HG03175 (cell line): ENCODE measurements at regions not wholly inside any gene's neighbourhood (a gene's known extent, or its start where the extent isn't known, plus 50 kb on each side); places are given as distances from the start of the nearest gene placed in this dataset.
"Not testable (repeated sequence)": the region's sequence is repeated elsewhere in the genome, so short reads cannot be mapped to it uniquely, and the experiment has no call there.

Experiments
- ATAC-seq: cut with Tn5 transposase; IDR thresholded peaks from one replicate; pipeline ENCODE4 v1.9.1; 2021; ENCODE audit warnings: mild to moderate bottlenecking, moderate library complexity; ENCODE audit not compliant: unreplicated experiment

DNA sequence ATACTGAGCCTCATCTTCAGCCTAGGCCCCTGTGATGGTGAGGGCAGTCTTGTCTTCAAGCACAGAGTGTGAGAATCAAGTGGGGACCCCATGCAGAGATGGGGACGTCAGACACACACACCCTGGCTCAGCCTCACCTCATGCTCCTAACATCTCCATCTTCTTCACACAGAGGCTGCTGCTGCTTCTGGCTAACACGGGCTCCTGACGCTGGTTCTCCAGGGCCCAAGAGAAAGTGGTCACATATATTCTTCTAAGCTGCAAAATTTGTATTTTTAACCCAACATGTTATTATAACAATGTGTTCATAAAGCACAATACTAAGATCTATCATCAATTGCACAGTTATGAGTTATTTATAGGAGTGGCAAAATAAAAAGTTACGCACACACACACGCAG, 101.2 kb downstream of the VPREB1 start:
- ATAC-seq, result no peak

DNA sequence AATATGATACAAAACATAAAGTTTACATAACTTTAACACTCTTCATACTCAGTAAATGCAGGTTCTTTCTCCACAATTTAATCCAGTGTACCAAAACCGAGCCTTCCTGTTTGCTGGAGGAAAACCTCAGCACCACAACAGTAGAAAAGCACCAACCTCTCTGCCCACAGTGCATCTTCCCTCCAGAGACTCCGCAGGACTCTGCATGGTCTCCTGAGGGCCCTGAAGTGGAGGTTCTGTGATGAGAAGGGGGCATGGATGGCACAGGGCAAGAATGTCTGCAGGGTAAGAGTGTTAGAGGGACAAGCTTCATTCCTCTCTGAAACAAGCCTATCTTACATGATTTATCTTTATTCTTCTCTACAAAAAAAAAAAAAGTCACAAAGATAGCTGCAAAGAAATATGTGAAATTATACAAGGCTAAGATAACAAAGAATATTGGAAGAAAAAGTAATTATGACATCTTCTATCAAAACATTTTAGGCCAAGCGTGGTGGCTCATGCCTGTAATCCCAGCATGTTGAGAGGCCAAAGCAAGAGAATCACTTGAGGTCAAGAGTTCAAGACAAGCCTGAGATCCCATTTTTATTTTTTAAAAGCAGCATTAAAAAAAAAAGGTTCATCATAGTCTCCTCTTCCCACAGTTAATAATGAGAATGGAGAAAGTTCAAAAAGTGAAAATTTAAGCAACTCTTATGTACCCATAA, 102.0 kb downstream of the VPREB1 start:
- ATAC-seq, result no peak

DNA sequence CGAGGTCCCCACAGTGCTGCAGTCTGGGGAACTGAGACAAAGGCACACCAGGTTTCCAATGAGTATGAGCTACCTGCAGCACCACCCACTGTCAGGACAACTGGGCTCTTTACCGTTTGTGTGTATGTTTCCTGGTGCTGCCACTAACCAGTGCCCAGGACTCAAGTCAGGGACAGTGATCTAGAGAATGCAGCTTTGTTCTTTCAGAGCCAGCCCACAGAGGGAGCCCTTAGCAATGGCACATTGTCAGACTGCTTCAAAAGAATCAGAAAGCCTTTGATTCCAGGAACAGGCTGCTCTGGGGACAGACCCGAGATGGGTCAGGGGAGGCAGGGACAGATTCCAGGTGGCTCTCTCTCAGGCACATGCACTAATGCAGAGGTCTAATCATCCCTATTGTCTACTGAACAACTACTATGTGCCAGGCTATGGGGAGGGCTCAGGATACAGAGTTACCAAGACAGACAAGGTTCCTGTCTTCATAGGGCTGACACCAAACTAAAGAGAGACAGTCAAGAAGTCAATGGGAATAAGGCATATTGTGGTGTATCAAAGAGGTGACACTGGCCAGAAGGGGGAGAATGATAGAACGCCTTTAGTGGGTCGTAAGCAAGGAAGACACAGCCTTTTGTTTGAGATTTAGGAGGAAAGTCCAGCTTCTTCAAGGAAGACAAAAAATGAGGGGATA, 103.7 kb downstream of the VPREB1 start:
- ATAC-seq, result no peak

DNA sequence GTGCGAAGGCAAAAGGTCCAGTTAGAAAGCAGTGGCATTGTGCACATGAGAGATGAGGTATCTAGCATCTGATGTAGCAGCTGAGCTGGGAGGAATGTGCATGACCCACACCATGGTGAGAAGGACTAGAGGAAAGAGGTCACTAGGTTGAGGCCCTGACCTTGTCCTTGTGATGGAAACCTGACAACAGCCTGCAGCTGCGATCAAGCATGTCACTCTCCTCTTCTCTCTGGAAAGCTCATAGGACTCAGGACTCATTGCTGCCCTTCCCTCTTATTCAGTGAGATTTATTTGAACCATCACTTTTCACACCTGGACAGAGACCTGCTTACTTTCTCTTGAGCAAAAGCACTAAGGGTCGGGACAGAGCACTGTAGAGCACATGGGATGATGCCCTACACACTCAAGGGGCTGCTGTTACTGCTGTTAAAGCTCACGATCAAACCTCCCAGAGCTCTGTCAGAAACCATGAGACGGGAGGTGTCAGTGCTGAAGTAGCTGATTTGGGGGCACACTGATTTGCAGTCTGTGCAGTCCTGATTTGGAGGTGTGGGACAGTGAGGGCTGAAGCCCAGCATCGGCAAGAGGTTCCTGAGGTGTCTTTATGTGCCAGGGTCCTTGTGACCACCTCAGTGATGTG, 104.3 kb downstream of the VPREB1 start:
- ATAC-seq, result no peak

DNA sequence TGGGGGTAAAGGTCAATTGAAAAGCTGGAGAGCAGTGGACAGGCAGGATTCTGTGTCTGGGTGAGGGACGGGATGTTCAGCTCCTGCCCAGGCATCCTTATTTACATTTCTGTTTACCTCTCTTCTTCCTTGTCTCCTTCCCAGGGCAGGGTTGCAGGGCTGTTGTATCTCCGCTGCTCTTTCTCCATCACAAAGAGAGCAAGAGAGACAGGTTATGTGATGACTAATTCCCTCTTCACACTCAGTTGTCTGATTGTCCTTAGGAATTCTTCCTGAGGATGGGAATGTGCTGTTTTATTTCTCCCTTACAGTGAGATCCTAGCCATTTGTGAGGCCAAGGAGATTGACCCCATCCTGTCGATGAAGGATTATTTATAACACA, 104.9 kb downstream of the VPREB1 start:
- ATAC-seq, result no peak

DNA sequence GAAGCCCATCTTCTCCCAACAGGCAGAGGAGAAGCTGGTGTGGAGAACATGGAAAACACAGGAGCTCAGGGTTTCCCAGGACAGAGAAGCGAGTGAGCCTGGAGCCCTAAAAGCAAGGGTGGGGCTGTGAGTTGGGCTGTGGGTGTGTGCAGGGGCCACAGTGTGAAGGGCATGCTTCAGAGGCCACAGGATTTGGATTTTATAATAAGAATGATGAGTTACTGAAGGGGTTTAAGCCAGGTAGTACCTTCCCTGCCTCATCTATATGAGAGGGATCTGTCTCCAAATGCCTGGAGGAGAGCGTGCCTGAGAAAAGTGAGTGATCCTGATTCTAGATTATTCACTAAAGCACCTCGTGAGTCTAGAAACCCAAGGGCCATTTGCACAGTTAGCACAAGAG, 106.8 kb downstream of the VPREB1 start:
- no peak for ATAC-seq

DNA sequence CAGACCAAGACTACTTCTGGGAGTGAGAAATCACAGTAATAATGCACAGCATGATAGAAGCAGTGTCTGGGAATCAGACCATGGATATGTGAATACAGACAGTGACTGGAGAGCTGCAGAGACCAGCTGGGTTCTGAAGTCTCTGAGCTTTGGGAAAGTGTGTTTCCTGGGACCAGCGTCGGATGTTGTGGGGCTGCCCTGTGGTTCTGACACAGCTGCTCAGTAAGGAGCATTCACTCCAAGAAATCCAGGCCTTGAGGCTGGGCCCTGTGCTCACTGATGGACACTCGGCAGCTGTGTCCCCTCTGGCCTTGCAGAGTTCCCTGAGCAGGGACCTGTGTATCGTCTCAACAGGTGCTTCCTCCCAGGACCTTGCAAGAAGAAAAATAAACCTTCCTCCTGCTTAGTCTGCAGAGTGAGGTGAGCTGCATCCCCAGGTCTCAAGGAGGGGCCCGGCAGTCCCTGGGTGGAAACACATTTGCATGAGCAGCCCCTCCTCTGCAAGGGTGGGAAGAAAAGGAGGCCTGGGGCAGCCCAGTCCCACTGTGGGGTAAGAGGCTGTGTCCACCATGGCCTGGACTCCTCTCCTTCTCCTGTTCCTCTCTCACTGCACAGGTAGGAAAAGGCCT, 107.9 kb downstream of the VPREB1 start:
- ATAC-seq, result no peak

DNA sequence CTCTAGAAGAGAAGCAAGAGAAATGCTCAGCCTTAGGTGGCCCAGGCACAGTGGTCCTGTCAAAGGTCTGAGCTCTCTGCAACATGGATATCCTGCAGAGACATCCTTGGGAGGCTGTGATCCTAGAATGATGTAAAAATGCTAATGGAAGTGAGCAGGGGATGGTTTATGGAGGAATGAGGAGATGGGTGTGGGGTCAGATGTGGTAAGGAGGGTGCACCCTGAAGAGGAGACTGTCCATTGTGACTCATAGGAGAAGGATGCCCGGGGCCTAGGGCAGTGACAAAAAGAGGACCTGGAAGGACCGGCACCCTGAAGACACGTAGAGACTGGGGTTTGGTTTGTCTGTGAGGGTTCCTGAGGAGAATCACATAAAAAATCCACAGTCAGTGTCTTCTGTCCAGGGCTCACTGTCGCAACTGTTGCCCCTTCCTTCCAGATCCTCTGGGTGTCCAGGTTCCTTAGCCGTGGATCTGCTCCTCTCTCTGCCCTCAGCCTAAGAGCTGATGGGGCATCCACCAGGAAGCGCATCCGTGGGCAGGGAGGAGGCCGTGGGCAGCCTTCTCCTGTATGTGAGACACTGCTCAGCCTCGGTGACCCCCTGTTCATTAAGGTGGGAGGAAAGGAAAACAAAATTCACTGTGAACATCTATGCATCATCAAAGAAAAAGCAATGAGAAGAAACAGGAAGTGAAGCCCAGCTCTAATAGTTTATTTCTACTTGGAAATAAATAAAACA, 110.7 kb downstream of the VPREB1 start:
- ATAC-seq, result no peak

DNA sequence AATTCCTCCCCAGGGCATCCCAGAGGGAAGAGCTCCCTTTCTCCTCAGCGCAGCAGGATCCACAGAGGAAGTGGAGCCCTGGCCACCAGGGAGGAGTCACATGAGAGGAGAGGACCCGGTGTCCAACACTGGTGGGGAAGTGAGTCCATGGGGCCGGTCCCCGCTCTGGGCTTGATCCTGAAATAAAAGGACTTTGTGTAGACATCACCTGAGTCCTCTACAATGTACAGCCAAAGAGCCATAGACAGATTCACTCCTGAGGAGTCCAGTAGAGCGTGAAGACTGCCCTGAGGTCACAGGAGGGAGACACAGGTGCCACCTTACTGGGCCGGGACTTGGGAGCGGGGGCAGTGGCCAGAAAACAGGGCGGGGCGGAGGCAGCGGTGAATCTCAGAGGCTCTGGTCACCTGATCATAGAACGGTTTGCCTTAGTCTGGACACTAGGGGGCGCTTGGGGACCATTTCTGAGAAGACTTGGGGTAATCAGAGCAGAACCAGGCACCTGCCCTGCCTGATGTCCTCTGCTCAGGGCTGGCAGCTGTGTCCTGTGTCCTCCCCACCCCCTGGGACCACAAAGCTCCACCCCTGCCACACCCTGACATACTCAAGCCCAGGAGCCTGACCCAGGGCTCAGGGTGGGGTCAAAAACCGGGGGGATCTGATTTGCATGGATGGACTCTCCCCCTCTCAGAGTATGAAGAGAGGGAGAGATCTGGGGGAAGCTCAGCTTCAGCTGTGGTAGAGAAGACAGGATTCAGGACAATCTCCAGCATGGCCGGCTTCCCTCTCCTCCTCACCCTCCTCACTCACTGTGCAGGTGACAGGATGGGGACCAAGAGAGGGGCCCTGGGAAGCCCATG, 112.7 kb downstream of the VPREB1 start:
- peak; percentile 58 for ATAC-seq

DNA sequence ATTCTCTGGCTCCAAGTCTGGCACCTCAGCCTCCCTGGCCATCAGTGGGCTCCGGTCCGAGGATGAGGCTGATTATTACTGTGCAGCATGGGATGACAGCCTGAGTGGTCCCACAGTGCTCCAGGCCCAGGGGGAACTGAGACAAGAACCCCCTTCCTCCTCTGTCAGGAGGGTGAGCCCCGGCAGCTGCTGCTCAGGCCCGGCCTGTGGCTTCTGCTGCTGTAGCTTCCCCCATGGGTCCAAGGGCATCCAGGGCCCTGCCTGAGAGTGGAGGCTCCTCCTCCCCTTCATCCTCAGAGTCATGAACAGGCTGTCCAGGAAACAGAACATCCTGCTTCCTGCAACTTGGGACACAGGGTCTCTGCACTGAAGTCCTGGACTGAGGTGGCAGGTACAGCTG, 113.6 kb downstream of the VPREB1 start:
- no peak for ATAC-seq

DNA sequence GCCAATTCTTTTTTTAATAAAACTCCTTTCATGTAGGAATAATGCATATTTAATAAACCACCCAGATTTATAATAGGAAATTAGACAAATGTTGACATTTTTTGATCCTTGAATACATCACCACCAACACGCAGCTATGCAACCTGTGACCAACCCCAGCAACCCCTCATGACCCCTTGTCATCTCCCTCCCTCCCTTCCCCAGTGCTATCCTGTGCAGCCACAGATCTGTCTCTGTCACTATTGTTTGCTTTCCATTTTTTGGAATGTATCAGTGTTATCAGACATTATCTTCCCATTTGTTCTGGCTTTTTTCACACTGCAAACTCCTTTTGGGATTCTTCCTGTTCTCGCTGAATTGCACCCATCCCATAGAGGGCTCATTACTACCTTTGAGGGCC, 114.1 kb downstream of the VPREB1 start:
- ATAC-seq, result no peak

DNA sequence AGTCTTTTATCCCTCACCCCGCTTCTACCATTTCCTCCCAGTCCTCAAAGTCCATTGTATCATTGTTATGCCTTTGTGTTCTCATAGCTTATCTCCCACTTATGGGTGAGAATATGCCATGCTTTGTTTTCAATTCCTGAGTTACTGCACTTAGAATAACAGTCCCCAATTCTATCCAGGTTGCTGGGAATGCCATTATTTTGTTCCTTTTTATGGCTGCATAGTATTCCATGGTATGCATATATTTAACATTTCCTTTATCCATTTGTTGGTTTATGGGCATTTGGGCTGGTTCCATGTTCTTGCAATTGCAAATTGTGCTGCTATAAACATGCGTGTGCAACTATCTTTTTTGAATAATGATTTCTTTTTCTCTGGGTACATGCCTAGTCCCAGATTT, 114.9 kb downstream of the VPREB1 start:
- no peak for ATAC-seq

DNA sequence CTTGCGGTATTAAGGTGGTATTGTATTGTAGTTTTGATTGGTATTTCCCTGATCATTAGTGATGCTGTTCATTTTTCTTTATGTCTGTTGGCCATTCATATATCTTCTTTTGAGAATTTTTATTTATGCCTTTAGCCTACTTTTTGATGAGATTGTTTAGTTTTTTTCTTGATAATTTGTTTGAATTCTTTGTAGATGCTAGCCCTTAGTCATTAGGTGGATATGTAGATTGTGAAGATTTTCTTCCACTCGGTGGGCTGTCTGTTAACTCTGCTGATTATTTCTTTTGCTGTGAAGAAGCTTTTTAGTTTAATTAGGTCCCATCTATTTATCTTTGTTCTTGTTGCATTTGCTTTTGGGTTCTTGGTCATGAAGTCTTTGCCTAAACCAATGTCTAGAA, 115.4 kb downstream of the VPREB1 start:
- no peak for ATAC-seq

DNA sequence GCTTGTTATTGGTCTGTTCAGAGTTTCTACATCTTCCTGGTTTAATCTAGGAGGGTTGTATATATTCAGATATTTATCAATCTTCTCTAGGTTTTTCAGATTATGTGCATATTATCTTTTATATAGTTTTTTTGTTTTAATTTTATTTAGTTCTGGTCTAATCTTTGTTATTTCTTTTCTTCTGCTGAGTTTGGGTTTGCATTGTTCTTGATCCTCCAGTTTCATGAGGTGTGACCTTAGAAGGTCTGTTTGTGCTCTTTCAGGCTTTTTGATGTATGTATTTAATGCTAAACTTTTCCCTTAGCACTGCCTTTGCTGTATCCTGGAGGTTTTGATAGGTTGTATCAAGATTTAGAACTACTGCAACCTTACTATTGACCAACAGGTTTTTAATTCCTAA, 117.7 kb downstream of the VPREB1 start:
- ATAC-seq, result no peak

DNA sequence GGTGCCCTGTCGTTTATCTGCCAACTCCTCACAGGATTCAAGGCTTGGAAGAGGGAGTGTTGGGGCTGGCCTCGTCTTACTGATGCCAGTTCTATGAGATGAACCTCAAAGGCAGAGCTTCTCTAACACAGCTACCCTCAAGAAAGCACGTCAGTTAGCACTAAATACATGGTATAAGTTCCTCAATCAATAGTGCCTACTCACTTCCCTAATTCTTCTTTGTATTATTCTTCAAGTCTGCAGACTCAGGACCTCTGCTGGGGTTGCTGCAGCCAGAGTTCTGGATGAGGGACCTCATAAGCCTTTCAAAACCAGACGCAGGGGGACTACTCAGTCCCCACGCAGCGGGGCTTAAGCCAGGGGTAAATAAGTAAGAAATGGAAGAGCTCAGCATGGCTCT, 118.3 kb downstream of the VPREB1 start:
- no peak for ATAC-seq

DNA sequence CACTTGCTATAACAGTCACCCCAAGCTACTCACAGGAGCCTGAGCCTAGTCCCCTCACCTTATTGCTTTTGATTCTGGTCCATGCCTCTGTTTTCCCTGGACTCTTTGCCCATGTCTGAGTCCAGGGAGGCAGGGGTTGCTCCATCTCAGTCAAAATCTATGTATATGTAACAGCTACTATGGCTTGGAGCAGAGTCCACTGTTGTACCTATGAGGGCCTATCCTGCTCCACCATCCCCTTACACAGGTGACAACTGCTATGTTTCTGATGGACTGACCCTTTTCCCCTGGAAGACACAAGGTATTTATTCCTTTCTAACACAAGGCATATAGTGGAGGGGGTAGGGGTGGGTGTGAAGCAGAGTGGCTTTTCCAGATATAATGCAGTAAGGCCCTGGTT, 119.6 kb downstream of the VPREB1 start:
- ATAC-seq, result no peak

DNA sequence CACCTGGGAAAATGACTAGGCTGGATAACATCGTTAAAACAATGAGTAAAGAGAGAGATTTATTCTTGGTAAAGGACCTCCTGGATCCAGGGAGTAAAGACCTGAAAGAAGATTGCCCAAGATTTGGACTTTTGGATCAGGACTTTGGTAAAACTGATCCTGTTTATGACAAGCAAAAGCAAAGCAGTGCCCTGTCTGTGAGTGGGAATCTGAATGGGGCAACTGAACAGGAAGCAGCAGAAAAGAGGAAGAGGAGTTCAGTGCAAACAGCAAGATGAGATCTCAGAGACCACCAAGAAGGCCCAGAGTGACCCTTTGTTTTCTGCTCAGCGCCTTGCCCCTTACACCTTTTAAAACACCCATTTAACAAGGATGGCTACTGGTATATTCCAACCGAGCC, 122.0 kb downstream of the VPREB1 start:
- no peak for ATAC-seq

DNA sequence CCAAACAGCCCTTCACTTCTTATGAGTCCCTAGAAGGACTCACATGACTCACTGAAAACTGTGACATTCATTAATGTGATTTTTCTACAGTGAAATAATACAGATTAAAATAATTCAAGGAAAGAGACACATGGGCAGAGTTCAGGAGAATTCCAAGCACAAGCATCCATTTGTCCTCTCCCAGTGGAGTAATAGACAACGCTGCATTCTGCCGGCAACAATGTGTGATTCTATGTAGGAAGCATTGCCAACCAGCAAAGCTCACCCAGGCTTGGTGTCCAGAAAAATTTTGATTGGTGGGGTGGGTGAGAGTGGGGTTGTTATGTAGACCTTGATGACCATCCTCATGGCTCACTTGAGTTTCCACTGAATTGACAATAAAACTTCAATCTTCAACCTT, 123.9 kb downstream of the VPREB1 start:
- ATAC-seq, result no peak

DNA sequence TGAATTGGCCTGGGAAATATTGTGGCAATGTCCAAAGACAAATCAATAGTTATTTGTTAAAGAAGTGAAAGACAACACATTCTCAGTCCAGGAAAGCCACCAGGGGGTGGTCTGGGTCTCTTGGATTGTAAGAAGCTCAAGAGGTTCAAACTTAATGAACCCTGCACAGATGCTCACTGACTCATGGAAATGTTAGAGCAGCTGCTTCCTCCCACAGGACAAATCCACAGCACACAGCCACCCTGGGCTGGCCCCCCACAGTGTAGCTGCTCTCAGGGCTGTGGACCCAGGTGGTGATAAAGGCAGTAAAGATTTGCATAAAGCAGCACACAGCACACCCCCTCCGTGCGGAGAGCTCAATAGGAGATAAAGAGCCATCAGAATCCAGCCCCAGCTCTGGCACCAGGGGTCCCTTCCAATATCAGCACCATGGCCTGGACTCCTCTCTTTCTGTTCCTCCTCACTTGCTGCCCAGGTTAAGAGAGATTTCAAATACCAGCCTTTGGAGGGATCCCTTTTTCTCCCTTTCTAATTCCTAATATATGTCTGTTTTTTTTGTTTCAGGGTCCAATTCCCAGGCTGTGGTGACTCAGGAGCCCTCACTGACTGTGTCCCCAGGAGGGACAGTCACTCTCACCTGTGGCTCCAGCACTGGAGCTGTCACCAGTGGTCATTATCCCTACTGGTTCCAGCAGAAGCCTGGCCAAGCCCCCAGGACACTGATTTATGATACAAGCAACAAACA, 124.8 kb downstream of the VPREB1 start:
- ATAC-seq, result not testable (repeated sequence)

DNA sequence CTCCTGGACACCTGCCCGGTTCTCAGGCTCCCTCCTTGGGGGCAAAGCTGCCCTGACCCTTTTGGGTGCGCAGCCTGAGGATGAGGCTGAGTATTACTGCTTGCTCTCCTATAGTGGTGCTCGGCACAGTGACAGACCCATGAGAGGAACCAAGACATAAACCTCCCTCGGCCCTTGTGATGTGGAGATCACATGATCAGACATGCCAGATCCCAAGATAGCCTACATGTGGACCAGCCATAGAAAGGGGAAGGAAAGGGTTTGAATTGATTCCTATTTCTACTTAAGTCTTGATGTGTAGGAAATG, 125.3 kb downstream of the VPREB1 start:
- ATAC-seq, result no peak
